Neural crest cell (in vitro differentiated cells): ENCODE measurements at regions not wholly inside any gene's neighbourhood (a gene's known extent, or its start where the extent isn't known, plus 50 kb on each side); places are given as distances from the start of the nearest gene placed in this dataset.

Experiments used
- DNase-seq: peaks from one replicate; pipeline ENCODE4 v3.0.0; 2021; ENCODE audit warnings: low read depth, mixed read lengths, low spot score
- H3K27ac Mint-ChIP-seq: one replicate; pipeline ENCODE4 v1.8.0; 2021; ENCODE audit warnings: mild to moderate bottlenecking, mixed read lengths; ENCODE audit not compliant: unreplicated experiment
- H3K27me3 Mint-ChIP-seq: 2 replicates; pipeline ENCODE4 v1.8.0; 2021; ENCODE audit warnings: low read depth, mild to moderate bottlenecking, mixed read lengths
- H3K36me3 Mint-ChIP-seq: 2 replicates; pipeline ENCODE4 v1.8.0; 2021; ENCODE audit warnings: low read depth, mild to moderate bottlenecking, mixed read lengths
- H3K4me1 Mint-ChIP-seq: 2 replicates; pipeline ENCODE4 v1.8.0; 2021; ENCODE audit warnings: mixed read lengths
- H3K4me3 Mint-ChIP-seq: one replicate; pipeline ENCODE4 v1.8.0; 2021; ENCODE audit warnings: mild to moderate bottlenecking, mixed read lengths
- H3K9me3 Mint-ChIP-seq: 2 replicates; pipeline ENCODE4 v1.8.0; 2021; ENCODE audit warnings: mixed read lengths
- CTCF ChIP-seq: fragments of 200-600 bp; sonication (generic); conservative IDR thresholded peaks from 2 replicates; pipeline ENCODE4 v1.5.0; 2021; ENCODE audit warnings: antibody characterized with exemption, mild to moderate bottlenecking

- H3K9me3 Mint-ChIP-seq, result peaks cover 17% of the 10 kb centered on the region
- H3K27ac Mint-ChIP-seq, result no peak overlapping the region
- H3K27me3 Mint-ChIP-seq, result no peaks in the 10 kb centered on the region
- no peak for DNase-seq
- TF ChIP-seq CTCF, result no peak
- no peaks in the 10 kb centered on the region for H3K4me1 Mint-ChIP-seq
- H3K4me3 Mint-ChIP-seq, result no peak overlapping the region
- H3K36me3 Mint-ChIP-seq, result peaks cover 5% of the 10 kb centered on the region
These were observed 228.9 kb downstream of the TTC8 start for GRCh38 chr14:89053303-89053702.

GRCh38 chr14:89056394-89056793 is 231.9 kb downstream of the TTC8 start:
- Mint-ChIP-seq H3K36me3 (peaks cover 3% of the 10 kb centered on the region), H3K27me3 (no peaks in the 10 kb centered on the region), H3K9me3 (peaks cover 10% of the 10 kb centered on the region), H3K27ac (no peak overlapping the region), H3K4me3 (no peak overlapping the region), H3K4me1 (no peaks in the 10 kb centered on the region)
- no peak for TF ChIP-seq CTCF
- DNase-seq, result no peak

GRCh38 chr14:89058697-89059096 is 234.2 kb downstream of the TTC8 start:
- Mint-ChIP-seq H3K4me3 (no peak overlapping the region), H3K9me3 (peaks cover 1% of the 10 kb centered on the region), H3K27me3 (no peaks in the 10 kb centered on the region), H3K4me1 (no peaks in the 10 kb centered on the region), H3K36me3 (no peaks in the 10 kb centered on the region), H3K27ac (no peak overlapping the region)
- no peak for TF ChIP-seq CTCF
- no peak for DNase-seq

GRCh38 chr14:89060191-89060590 is 235.7 kb downstream of the TTC8 start:
- no peak for TF ChIP-seq CTCF
- DNase-seq, result no peak

GRCh38 chr14:89061696-89062095 is 237.2 kb downstream of the TTC8 start:
- no peak for TF ChIP-seq CTCF
- no peaks in the 10 kb centered on the region for H3K4me1 Mint-ChIP-seq
- DNase-seq, result no peak
- no peak overlapping the region for H3K4me3 Mint-ChIP-seq
- no peaks in the 10 kb centered on the region for H3K9me3 Mint-ChIP-seq
- no peak overlapping the region for H3K27ac Mint-ChIP-seq
- H3K27me3 Mint-ChIP-seq, result no peaks in the 10 kb centered on the region
- H3K36me3 Mint-ChIP-seq, result no peaks in the 10 kb centered on the region

More at GRCh38 chr14:89060191-89060590, 235.7 kb downstream of the TTC8 start:
- Mint-ChIP-seq H3K4me3 (no peak overlapping the region), H3K9me3 (no peaks in the 10 kb centered on the region), H3K27ac (no peak overlapping the region), H3K4me1 (no peaks in the 10 kb centered on the region), H3K27me3 (no peaks in the 10 kb centered on the region), H3K36me3 (no peaks in the 10 kb centered on the region)

GRCh38 chr14:89065879-89066278 is 241.4 kb downstream of the TTC8 start:
- Mint-ChIP-seq H3K27me3 (no peaks in the 10 kb centered on the region), H3K4me3 (no peak overlapping the region), H3K27ac (no peak overlapping the region), H3K9me3 (no peaks in the 10 kb centered on the region), H3K4me1 (no peaks in the 10 kb centered on the region), H3K36me3 (no peaks in the 10 kb centered on the region)
- no peak for TF ChIP-seq CTCF
- DNase-seq, result no peak
